GM12892 (cell line): ENCODE measurements at regions not wholly inside any gene's neighbourhood (a gene's known extent, or its start where the extent isn't known, plus 50 kb on each side); places are given as distances from the start of the nearest gene placed in this dataset.

ENCODE experiments used
- POLR2A ChIP-seq: IDR thresholded peaks from 2 replicates; pipeline ENCODE4 v1.6.1; 2011; ENCODE audit warnings: low read depth, low read length, control low read depth
- POLR2AphosphoS5 ChIP-seq: IDR thresholded peaks from 2 replicates; pipeline ENCODE4 v1.6.1; 2011; ENCODE audit warnings: low read depth, low read length, control low read depth
- TAF1 ChIP-seq: IDR thresholded peaks from 2 replicates; pipeline ENCODE4 v1.6.1; 2011; ENCODE audit warnings: low read depth, mild to moderate bottlenecking, control low read depth, low read length, borderline replicate concordance

GRCh38 chr5:164555809-164556208 lies 1050.4 kb downstream of the MAT2B start:
- TF ChIP-seq POLR2AphosphoS5 (no peak), TAF1 (no peak), POLR2A (no peak)
